ENCODE measurements at regions not wholly inside any gene's neighbourhood (a gene's known extent, or its start where the extent isn't known, plus 50 kb on each side); places are given as distances from the start of the nearest gene placed in this dataset.
A peak's percentile ranks its signal among the peaks of the same experiment; 100 is the strongest.
"Not testable (repeated sequence)": the region's sequence is repeated elsewhere in the genome, so short reads cannot be mapped to it uniquely, and the experiment has no call there.

- no peak for DNase-seq (ENCODE audit: low read depth in 3 of 3)
Observed at GRCh38 chr2:136288249-136288648, 170.3 kb upstream of the CXCR4 start.

GRCh38 chr2:136286423-136286822, 168.5 kb upstream of the CXCR4 start:
- DNase-seq (ENCODE audit: low read depth in 3 of 3): no peak

- no peak for DNase-seq (ENCODE audit: low read depth in 3 of 3)
Observed at GRCh38 chr2:136284226-136285119, 166.5 kb upstream of the CXCR4 start.

GRCh38 chr2:136282251-136282650, 164.3 kb upstream of the CXCR4 start:
- no peak for DNase-seq (ENCODE audit: low read depth in 3 of 3)

- DNase-seq (ENCODE audit: low read depth in 3 of 3): no peak
Observed at GRCh38 chr2:136281281-136282114, 163.5 kb upstream of the CXCR4 start.

- DNase-seq (ENCODE audit: low read depth in 3 of 3): not testable (repeated sequence)
Observed at GRCh38 chr2:136266346-136266745, 148.4 kb upstream of the CXCR4 start.

GRCh38 chr2:136259551-136259950, 141.6 kb upstream of the CXCR4 start:
- no peak for DNase-seq (ENCODE audit: low read depth in 3 of 3)

- DNase-seq (ENCODE audit: low read depth in 3 of 3): no peak
Observed at GRCh38 chr2:136257893-136258292, 139.9 kb upstream of the CXCR4 start.

GRCh38 chr2:136255648-136256461, 137.9 kb upstream of the CXCR4 start:
- DNase-seq (ENCODE audit: low read depth in 3 of 3): no peak

- no peak for DNase-seq (ENCODE audit: low read depth in 3 of 3)
Observed at GRCh38 chr2:136255127-136255526, 137.2 kb upstream of the CXCR4 start.

GRCh38 chr2:136254681-136255080, 136.7 kb upstream of the CXCR4 start:
- DNase-seq (ENCODE audit: low read depth in 3 of 3): no peak

- no peak for DNase-seq (ENCODE audit: low read depth in 3 of 3)
Observed at GRCh38 chr2:136253288-136254004, 135.5 kb upstream of the CXCR4 start.

GRCh38 chr2:136251885-136252585, 134.1 kb upstream of the CXCR4 start:
- no peak for DNase-seq (ENCODE audit: low read depth in 3 of 3)

GRCh38 chr2:136251197-136251884, 133.4 kb upstream of the CXCR4 start:
- no peak for DNase-seq (ENCODE audit: low read depth in 3 of 3)

- no peak for DNase-seq (ENCODE audit: low read depth in 3 of 3)
Observed at GRCh38 chr2:136250131-136250530, 132.2 kb upstream of the CXCR4 start.

GRCh38 chr2:136248907-136249306, 131.0 kb upstream of the CXCR4 start:
- no peak for DNase-seq (ENCODE audit: low read depth in 3 of 3)

GRCh38 chr2:136248242-136248641, 130.3 kb upstream of the CXCR4 start:
- DNase-seq (ENCODE audit: low read depth in 3 of 3): no peak

GRCh38 chr2:136247204-136247950, 129.4 kb upstream of the CXCR4 start:
- DNase-seq (ENCODE audit: low read depth in 3 of 3): peak; percentile 39 to 57 (median 50)

GRCh38 chr2:136246086-136246669, 128.2 kb upstream of the CXCR4 start:
- DNase-seq (ENCODE audit: low read depth in 3 of 3): no peak
